Chondrocyte (in vitro differentiated cells): ENCODE measurements at regions not wholly inside any gene's neighbourhood (a gene's known extent, or its start where the extent isn't known, plus 50 kb on each side); places are given as distances from the start of the nearest gene placed in this dataset.

ENCODE experiments used
- DNase-seq: peaks from one replicate; pipeline ENCODE4 v3.0.0; 2021; ENCODE audit warnings: mixed read lengths, low spot score
- H3K27ac Mint-ChIP-seq: one replicate; pipeline ENCODE4 v1.8.0; 2021; ENCODE audit warnings: mild to moderate bottlenecking, moderate library complexity, mixed read lengths; ENCODE audit not compliant: unreplicated experiment
- H3K27me3 Mint-ChIP-seq: 2 replicates; pipeline ENCODE4 v1.8.0; 2021; ENCODE audit warnings: low read depth, mixed read lengths
- H3K36me3 Mint-ChIP-seq: 2 replicates; pipeline ENCODE4 v1.8.0; 2021; ENCODE audit warnings: low read depth, mixed read lengths
- H3K4me1 Mint-ChIP-seq: 2 replicates; pipeline ENCODE4 v1.8.0; 2021; ENCODE audit warnings: low read depth, mild to moderate bottlenecking, mixed read lengths
- H3K4me3 Mint-ChIP-seq: one replicate; pipeline ENCODE4 v1.8.0; 2021; ENCODE audit warnings: mild to moderate bottlenecking, moderate library complexity, mixed read lengths; ENCODE audit not compliant: unreplicated experiment
- H3K9me3 Mint-ChIP-seq: 2 replicates; pipeline ENCODE4 v1.8.0; 2021; ENCODE audit warnings: low read depth, mixed read lengths
- TF ChIP-seq, protein P1 (sequence below): fragments of 200-600 bp; sonication (generic); IDR thresholded peaks from 2 replicates; pipeline ENCODE4 v1.5.0; 2021; ENCODE audit warnings: antibody characterized with exemption, mild to moderate bottlenecking, moderate library complexity

DNA sequence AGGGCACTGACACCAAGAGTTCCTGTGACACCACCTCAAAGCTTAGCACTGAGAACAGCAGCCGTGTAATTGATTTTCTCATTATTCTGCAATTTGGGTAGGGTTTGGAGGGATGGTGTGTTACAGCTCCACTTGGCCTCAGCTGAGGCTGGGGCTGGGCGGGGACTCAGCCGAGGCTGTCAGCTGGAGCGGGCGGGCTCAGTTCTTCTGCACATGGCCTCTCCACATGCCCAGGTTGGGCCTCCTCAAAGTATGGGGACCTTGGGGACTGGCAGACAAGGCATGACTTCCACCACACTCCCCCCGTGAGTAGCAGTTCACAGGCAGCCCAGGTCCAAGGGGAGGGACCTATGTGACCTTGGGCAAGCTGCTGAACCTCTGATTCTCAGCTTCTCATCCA lies 171.5 kb downstream of the IRF8 start:
- H3K27ac Mint-ChIP-seq = no peak overlapping the region
- H3K4me3 Mint-ChIP-seq = no peak overlapping the region
- peaks cover 65% of the 10 kb centered on the region for H3K27me3 Mint-ChIP-seq
- peak; percentile 75 for DNase-seq
- H3K9me3 Mint-ChIP-seq = no peaks in the 10 kb centered on the region
- no peaks in the 10 kb centered on the region for H3K4me1 Mint-ChIP-seq
- no peaks in the 10 kb centered on the region for H3K36me3 Mint-ChIP-seq
- TF ChIP-seq, protein P1, sequence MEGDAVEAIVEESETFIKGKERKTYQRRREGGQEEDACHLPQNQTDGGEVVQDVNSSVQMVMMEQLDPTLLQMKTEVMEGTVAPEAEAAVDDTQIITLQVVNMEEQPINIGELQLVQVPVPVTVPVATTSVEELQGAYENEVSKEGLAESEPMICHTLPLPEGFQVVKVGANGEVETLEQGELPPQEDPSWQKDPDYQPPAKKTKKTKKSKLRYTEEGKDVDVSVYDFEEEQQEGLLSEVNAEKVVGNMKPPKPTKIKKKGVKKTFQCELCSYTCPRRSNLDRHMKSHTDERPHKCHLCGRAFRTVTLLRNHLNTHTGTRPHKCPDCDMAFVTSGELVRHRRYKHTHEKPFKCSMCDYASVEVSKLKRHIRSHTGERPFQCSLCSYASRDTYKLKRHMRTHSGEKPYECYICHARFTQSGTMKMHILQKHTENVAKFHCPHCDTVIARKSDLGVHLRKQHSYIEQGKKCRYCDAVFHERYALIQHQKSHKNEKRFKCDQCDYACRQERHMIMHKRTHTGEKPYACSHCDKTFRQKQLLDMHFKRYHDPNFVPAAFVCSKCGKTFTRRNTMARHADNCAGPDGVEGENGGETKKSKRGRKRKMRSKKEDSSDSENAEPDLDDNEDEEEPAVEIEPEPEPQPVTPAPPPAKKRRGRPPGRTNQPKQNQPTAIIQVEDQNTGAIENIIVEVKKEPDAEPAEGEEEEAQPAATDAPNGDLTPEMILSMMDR = no peak

DNA sequence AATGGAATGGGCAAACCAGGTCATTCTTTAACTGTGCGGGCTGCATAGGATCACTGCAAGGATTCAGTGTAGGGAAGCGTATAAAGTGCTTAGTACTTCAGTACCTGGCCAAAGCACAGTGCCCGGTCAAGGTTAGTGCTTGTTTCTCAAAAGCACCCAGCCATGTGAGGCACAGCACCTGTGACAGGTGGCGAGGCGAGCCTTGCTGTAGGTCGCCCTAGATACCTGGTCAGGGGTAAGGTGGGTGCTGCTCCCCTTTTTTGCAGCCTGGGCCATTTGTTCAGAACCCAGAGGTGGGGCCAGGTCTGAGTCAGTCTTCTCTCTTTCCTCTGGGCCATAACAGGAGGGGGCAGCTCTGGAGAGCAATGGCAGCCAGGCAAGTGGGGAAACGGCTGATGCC lies 172.0 kb downstream of the IRF8 start:
- no peak overlapping the region for H3K27ac Mint-ChIP-seq
- H3K4me3 Mint-ChIP-seq = no peak overlapping the region
- H3K27me3 Mint-ChIP-seq = peaks cover 66% of the 10 kb centered on the region
- no peaks in the 10 kb centered on the region for H3K4me1 Mint-ChIP-seq
- TF ChIP-seq, protein P1 = no peak
- DNase-seq = peak; percentile 57
- no peaks in the 10 kb centered on the region for H3K36me3 Mint-ChIP-seq
- no peaks in the 10 kb centered on the region for H3K9me3 Mint-ChIP-seq

DNA sequence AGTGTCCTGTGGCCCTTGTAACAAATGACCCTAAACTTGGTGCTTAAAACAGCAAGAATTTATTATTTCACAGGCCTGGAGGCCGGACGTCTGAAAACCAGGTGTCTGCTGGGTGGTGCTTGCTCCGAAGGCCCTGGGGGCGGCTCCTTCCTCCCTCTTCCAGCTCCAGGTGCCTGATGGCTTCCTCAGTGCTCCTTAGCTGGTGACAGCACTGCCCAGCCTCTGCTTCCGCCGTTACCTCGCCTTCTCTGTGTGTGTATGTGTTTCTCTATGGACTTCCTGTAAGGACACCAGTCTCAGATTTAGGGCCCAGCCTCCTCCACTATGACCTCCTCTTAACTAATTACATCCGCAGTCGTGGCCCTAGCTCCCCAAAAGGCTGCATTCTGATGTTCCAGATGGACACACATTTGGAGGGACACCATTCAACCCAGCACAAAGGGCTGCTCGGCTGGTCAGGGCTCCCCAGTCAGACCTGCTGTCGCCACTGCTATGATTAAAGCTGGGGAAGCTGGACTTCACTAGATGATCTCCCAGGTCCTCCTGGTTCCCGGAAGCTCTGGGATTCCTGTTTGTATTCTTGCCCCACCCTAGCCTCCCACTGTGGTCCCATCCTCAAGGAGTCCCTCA lies 172.8 kb downstream of the IRF8 start:
- Mint-ChIP-seq H3K4me1 (no peaks in the 10 kb centered on the region), H3K27ac (no peak overlapping the region), H3K36me3 (no peaks in the 10 kb centered on the region), H3K9me3 (no peaks in the 10 kb centered on the region), H3K4me3 (no peak overlapping the region), H3K27me3 (peaks cover 68% of the 10 kb centered on the region)
- DNase-seq = peak; percentile 52
- TF ChIP-seq, protein P1 = no peak

DNA sequence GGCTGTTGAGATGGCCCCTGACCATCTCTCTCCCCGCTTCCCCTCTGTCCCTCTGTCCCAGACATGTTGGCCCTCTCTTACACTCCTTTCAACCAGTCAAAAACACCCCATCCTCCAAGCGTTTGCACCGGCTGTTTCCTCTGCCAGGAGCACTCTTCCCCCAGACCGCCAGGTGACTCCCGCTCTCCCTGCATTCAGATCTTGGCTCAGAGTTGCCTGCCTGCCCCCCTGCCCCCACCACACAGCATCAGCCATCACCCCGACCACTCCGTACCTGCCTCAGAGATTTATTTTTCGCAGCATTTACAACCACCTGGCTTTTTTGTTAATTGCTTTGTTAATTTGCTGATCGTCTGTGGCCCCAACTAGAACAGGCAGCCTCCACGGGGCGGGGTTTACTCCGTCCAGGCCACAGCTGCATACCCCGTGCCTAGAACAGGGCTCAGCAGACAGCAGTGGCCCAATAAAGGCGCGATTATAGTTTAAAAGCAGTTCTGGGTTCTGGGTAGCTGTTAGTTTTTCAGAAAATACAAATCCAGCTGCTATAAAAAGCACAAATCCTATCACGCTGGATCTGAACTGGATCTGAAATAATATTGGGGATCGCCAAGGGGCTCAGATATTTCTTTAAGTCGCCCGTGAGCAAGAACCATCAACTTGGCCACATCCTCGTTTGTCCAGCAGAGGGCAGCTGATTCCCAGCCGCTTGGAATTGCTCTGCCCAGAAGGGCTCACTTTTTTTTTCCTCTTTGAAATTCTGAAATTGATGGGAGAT lies 173.6 kb downstream of the IRF8 start:
- H3K27me3 Mint-ChIP-seq = peaks cover 73% of the 10 kb centered on the region
- peak; percentile 42 for DNase-seq
- H3K4me3 Mint-ChIP-seq = no peak overlapping the region
- no peaks in the 10 kb centered on the region for H3K9me3 Mint-ChIP-seq
- H3K4me1 Mint-ChIP-seq = no peaks in the 10 kb centered on the region
- TF ChIP-seq, protein P1 = peak; percentile 90
- no peak overlapping the region for H3K27ac Mint-ChIP-seq
- H3K36me3 Mint-ChIP-seq = no peaks in the 10 kb centered on the region

DNA sequence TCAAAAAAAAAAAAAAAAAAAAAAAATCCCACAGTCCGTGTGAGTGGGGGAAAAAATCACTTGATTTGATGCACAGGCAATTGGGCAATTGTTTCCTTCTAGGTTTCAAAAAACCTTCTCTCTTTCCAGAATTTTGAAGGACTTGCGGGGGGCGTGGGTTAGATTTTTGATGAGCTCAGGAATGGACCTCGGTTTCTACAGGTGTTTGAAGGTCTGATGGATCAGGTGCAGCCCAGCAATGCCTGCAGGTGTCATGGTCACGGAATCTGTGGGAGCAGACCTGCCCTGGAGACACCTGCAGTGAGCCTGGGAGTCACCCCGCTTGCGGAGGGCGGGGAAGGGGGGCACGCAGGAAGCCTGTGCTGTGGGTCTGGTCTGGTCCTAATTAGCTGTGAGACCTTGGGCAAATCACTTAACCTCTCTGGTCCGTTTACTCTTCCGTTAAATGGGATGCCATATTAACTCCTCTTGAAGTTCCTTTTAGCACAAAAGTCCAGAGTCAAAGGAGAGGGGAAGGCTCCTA lies 174.2 kb downstream of the IRF8 start:
- TF ChIP-seq, protein P1 = peak; percentile 66
- no peak overlapping the region for H3K27ac Mint-ChIP-seq
- no peaks in the 10 kb centered on the region for H3K9me3 Mint-ChIP-seq
- H3K4me3 Mint-ChIP-seq = no peak overlapping the region
- H3K27me3 Mint-ChIP-seq = peaks cover 74% of the 10 kb centered on the region
- no peaks in the 10 kb centered on the region for H3K36me3 Mint-ChIP-seq
- DNase-seq = peak; percentile 53
- no peaks in the 10 kb centered on the region for H3K4me1 Mint-ChIP-seq
